Keratinocyte (primary cell): ENCODE measurements at regions not wholly inside any gene's neighbourhood (a gene's known extent, or its start where the extent isn't known, plus 50 kb on each side); places are given as distances from the start of the nearest gene placed in this dataset.

Experiments used
- EZH2 ChIP-seq: IDR thresholded peaks from one replicate; pipeline ENCODE4 v1.6.1; 2012; ENCODE audit warnings: inconsistent platforms, mild to moderate bottlenecking, low read length, moderate library complexity
- TF ChIP-seq, protein P1 (sequence below), 3 experiments: IDR thresholded peaks in 1 of 3; conservative IDR thresholded peaks in 1 of 3; optimal IDR thresholded peaks in 1 of 3; 2 replicates in 2 of 3; 3 replicates in 1 of 3; pipeline versions ENCODE3 to v1.5.1; 2011; ENCODE audit warnings: low read length in 3 of 3, mild to moderate bottlenecking in 3 of 3, moderate library complexity in 2 of 3, control low read depth in 1 of 3, inconsistent platforms in 1 of 3; ENCODE audit not compliant: insufficient read depth in 2 of 3; ENCODE audit errors: extremely low read depth in 1 of 3

DNA sequence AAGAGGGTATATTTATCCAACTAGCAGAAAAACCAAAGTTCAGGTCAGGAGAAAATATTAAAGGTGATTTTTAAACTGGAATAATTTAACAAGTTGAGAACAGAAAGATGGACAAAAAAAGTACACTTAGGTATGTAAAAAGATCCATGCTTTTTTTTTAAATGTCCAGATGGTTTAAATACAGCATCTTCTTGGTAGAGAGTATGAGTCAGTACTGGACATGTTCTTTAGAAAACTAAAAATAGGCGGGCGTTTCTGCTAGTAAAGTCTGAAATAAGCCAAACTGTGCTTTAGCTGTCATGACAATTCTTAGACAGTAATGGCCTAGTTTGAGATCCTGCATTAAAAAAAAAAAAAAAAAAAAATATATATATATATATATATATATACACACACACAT lies 255.9 kb upstream of the ST8SIA4 start:
- TF ChIP-seq, protein P1, sequence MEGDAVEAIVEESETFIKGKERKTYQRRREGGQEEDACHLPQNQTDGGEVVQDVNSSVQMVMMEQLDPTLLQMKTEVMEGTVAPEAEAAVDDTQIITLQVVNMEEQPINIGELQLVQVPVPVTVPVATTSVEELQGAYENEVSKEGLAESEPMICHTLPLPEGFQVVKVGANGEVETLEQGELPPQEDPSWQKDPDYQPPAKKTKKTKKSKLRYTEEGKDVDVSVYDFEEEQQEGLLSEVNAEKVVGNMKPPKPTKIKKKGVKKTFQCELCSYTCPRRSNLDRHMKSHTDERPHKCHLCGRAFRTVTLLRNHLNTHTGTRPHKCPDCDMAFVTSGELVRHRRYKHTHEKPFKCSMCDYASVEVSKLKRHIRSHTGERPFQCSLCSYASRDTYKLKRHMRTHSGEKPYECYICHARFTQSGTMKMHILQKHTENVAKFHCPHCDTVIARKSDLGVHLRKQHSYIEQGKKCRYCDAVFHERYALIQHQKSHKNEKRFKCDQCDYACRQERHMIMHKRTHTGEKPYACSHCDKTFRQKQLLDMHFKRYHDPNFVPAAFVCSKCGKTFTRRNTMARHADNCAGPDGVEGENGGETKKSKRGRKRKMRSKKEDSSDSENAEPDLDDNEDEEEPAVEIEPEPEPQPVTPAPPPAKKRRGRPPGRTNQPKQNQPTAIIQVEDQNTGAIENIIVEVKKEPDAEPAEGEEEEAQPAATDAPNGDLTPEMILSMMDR (optimal IDR thresholded peaks at IDR 0.05 in 1 of 3, IDR thresholded peaks at IDR 0.05 in 1 of 3, conservative IDR thresholded peaks at IDR 0.05 in 1 of 3; ENCODE audit: extremely low read depth in 1 of 3, insufficient read depth in 2 of 3, low read length in 3 of 3), result no peak
- TF ChIP-seq EZH2, result no peak
